HG02852 (cell line): ENCODE measurements at regions not wholly inside any gene's neighbourhood (a gene's known extent, or its start where the extent isn't known, plus 50 kb on each side); places are given as distances from the start of the nearest gene placed in this dataset.

ENCODE experiments used
- ATAC-seq: cut with Tn5 transposase; IDR thresholded peaks from one replicate; pipeline ENCODE4 v1.9.1; 2021; ENCODE audit warnings: mild to moderate bottlenecking, moderate library complexity; ENCODE audit not compliant: unreplicated experiment

GRCh38 chr16:51407921-51408320 lies 256.9 kb upstream of the SALL1 start:
- no peak for ATAC-seq

- no peak for ATAC-seq
Measured at GRCh38 chr16:51407199-51407598, 256.1 kb upstream of the SALL1 start.

GRCh38 chr16:51405361-51405760 lies 254.3 kb upstream of the SALL1 start:
- no peak for ATAC-seq

DNA sequence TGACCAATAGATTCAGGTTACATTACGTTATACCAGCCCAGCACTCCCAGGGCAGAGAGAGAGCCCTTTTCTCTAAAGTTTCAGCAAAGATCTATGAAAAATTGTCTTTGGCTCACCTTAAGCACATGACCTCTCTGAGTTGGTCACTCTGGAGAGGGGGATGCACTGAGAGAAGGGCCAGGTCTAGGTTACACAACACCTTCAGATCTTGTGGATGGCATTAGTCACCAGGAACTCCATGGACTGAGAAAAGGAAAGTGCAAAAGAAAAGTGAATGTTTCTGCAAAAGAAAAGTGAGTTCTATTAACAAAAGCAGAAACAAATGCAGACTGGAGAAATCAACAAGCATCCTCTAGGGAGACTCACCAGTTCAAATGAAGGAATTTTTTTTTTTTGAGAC lies 253.3 kb upstream of the SALL1 start:
- ATAC-seq, result no peak

DNA sequence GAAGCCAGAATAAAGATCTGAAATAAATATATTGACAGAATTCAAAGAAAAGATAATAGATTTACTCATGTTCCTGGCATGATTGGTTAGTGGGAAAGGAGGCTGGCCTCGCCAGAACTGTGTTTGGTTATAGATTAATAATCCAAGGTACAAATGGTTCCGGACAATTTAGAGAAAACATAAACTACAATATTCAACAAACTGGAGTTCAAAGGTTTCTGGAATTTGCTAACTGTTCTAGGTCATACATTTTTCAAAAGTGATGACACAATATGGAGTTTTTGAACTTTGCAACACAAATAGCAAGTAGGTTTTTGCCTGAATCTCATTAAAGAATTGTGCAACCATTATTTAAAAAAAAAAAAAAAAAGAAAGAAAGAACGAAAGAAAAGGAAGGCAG lies 251.7 kb upstream of the SALL1 start:
- no peak for ATAC-seq

GRCh38 chr16:51402298-51402697 lies 251.2 kb upstream of the SALL1 start:
- no peak for ATAC-seq

DNA sequence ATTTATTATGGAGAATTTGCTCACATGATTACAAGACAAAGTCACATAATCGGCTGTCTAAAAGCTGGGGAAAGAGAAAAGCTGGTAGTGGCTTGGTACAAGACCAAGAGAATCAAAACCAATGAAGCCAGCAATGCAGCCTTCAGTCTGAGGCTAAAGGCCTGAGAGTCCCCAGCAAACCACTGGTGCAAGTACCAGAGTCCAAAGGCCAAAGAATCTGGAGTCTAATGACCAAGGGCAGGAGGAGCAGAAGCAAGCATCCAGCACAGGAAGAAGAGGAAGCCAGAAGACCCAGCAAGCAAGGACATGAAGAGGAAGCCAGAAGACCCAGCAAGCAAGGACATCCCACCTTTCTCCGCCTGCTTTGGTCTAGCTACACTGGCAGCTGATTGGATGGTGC lies 250.6 kb upstream of the SALL1 start:
- no peak for ATAC-seq

DNA sequence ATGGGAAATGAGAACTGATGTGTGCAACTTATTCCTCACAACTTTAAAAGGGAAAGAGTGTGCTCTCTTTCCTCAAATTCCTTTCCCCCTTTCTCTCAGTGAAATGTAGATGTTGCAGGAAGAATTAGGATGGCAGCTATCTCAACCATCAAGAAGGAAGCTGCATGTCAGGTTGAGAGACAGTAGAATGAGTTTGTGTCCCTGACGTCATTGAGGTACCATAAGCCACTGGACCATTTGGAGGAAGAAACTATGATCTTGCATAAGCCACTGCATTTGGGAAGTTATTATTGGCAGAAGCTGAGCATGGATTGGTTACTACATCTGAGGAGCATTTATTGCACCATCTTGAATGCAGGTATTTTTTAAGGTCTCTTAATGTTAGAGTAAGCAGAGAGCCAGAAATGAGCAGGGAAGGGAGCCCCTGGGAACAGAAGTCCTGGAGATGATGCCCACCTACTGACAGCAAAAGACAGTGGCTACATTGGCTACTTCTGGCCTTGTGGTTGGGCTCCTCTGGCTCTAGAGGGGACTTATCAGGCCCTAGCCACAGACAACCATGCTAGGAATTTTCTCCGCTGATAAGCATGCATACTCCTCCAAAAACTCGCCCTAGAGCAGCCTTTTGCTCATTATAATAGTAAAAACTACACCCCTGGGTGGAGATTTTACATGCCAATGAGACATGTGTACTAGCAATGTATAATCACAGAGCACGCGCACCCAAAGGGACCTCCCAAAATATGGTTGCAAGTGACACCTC lies 249.0 kb upstream of the SALL1 start:
- ATAC-seq, result no peak

- no peak for ATAC-seq
Measured at GRCh38 chr16:51394421-51394820, 243.4 kb upstream of the SALL1 start.

DNA sequence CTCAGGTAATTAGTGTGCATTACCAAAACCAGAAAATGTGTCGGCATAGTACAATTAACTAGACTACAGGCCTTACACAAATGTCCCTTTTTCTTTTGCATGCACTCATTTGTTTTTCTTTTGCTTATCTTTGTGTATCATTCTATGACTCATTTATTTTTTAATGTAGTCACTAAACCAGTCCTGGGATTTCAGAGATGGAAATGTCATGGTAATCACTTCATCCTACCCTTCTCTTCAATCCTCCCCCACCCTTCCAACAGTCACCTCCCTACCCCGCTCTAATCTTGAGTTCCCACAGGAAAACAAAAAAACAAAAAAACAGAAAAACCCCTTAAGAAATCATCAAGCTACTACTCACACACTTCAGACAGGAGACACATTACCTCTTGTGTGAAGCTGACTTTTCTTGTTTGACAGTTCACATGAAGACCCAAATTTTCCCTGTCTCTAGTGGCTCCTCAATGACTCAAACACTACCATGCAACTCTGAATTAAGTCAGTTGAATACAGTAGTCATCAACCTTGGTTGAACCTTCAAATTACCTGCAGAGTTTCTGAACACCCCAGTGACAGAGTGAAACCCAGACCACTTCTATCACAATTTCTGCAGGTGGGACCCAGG lies 242.4 kb upstream of the SALL1 start:
- ATAC-seq, result no peak

- no peak for ATAC-seq
Measured at GRCh38 chr16:51392521-51393187, 241.6 kb upstream of the SALL1 start.

- no peak for ATAC-seq
Measured at GRCh38 chr16:51391798-51392511, 240.9 kb upstream of the SALL1 start.

DNA sequence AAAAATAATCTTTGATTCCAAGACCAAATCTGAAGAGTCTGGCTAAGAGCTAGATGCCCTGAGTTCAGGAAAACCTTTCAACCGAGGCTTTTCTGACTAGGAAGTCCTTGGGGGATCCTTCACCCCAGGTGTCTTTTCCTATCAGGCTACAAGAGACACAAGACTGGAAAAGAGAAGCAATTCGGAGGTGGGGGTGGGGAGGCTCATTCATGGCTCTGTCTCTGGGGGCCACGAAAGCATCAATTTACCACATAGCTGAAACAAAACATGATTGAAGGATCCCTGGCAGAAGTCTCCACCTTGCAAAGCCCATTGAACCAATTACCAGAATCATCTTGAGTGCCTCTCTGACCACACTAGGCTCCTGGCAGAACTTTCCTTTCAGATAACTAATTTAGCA lies 239.8 kb upstream of the SALL1 start:
- no peak for ATAC-seq

DNA sequence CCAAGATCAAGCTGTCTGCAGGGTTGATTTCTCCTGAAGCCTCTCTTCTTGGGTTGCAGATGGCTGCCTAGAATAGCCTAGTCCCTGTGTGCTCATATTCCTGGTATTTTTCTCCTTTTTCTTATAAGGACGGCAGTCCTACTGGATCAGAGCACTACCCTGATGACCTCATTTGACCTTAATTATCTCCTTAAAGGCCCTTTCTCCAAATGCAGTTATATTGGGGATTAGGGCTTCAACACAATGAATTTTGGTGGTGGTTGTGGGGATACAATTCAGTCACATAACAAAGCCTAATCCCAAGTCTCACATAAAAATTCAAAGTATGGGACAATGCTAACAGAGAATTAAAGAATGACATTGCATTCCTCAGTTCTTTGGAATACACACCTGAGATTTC lies 238.8 kb upstream of the SALL1 start:
- no peak for ATAC-seq

GRCh38 chr16:51388516-51388951 lies 237.5 kb upstream of the SALL1 start:
- no peak for ATAC-seq

DNA sequence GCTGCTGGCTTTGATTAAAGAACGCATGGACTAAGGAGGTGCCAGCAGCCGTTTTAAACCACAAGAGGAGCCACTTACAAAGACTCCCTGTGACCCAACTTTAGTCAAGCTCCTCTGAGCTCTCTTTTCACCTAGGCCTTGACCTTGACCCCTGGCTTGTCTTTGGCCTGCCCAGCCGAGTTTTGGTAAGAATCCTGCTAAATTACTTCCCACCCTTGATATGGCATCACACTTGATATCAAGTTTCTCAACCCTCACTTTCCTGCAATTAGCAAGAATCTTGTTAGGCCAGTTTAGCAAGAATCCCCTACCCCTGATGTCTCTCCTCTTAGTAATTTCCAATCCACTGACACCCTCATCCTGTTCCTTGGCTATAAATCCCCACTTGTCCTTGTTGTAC lies 232.8 kb upstream of the SALL1 start:
- ATAC-seq, result no peak

- ATAC-seq, result no peak
Measured at GRCh38 chr16:51382940-51383339, 231.9 kb upstream of the SALL1 start.

GRCh38 chr16:51382211-51382610 lies 231.1 kb upstream of the SALL1 start:
- no peak for ATAC-seq

DNA sequence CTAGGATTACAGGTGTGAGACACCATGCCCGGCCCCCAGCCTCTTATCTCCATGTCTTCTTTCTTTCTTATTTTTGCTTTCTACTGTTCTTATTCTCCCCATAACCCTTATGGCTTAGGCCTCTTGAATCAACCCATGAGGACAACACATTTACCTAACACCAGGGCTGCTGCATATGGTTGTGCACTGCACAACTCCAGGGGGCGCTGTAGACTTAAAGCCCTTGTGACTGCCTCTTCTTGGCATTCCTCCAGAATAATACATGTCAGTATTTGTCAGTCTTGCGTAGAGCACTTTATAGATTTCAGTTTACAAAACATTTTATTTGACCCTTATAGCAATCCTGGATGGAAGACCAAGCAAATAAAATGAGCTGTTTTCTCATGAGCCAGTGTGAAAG lies 225.0 kb upstream of the SALL1 start:
- ATAC-seq, result no peak

- ATAC-seq, result no peak
Measured at GRCh38 chr16:51374790-51375189, 223.7 kb upstream of the SALL1 start.

DNA sequence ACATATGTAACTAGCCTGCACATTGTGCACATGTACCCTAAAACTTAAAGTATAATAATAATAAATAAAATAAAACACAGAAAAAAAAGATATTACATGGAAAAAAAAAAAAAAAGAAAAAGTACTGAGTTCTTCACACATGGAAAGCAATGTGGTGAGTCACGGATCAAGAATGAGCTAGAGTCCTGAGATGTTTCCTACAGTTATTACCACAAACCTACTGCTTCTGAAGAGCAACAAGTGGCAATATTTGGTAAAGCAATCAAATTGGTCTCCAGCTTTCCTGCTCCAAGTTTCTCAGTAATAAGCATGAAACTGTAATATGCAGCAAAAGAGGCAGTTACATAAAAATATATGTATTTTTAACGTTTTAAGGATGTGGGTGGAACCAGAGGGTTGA lies 223.3 kb upstream of the SALL1 start:
- ATAC-seq, result no peak

DNA sequence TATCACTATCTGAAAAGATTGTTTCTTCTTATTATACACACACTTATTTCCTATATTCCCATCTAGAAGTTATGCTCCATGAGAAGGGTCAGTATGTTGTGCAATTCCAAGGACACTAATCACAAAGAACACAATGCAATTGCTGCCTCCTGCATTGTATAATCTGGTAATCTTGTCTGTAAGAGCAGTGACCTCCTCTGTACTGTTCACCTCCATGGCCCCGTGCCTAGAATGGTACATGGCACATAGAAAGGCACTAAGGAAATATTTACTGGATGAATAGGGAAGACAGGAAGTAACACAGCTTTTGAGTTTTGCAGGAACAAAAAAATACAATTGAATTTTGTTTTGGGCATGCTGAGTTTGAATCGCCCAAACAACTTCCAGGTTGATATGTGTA lies 214.6 kb upstream of the SALL1 start:
- ATAC-seq, result no peak
